ENCODE measurements at regions not wholly inside any gene's neighbourhood (a gene's known extent, or its start where the extent isn't known, plus 50 kb on each side); places are given as distances from the start of the nearest gene placed in this dataset.

- FAIRE-seq, result no peak
Observed at GRCh38 chr13:74644229-74644628, 510.0 kb upstream of the KLF12 start.

GRCh38 chr13:74641586-74641985 is 507.4 kb upstream of the KLF12 start:
- FAIRE-seq, result no peak

GRCh38 chr13:74633734-74634133 is 499.5 kb upstream of the KLF12 start:
- FAIRE-seq, result no peak

- FAIRE-seq, result no peak
Observed at GRCh38 chr13:74629985-74630384, 495.8 kb upstream of the KLF12 start.

- no peak for FAIRE-seq
Observed at GRCh38 chr13:74625541-74625940, 491.3 kb upstream of the KLF12 start.

GRCh38 chr13:74623761-74624160 is 489.6 kb upstream of the KLF12 start:
- FAIRE-seq, result no peak

GRCh38 chr13:74622284-74622683 is 488.1 kb upstream of the KLF12 start:
- FAIRE-seq, result no peak

- FAIRE-seq, result no peak
Observed at GRCh38 chr13:74620711-74621110, 486.5 kb upstream of the KLF12 start.

GRCh38 chr13:74620308-74620707 is 486.1 kb upstream of the KLF12 start:
- FAIRE-seq, result no peak

- no peak for FAIRE-seq
Observed at GRCh38 chr13:74597526-74597925, 463.3 kb upstream of the KLF12 start.

- FAIRE-seq, result no peak
Observed at GRCh38 chr13:74596691-74597090, 462.5 kb upstream of the KLF12 start.

GRCh38 chr13:74593688-74594087 is 459.5 kb upstream of the KLF12 start:
- no peak for FAIRE-seq

- FAIRE-seq, result no peak
Observed at GRCh38 chr13:74586847-74587246, 452.6 kb upstream of the KLF12 start.

GRCh38 chr13:74576420-74576819 is 442.2 kb upstream of the KLF12 start:
- FAIRE-seq, result no peak

- no peak for FAIRE-seq
Observed at GRCh38 chr13:74575729-74576125, 441.5 kb upstream of the KLF12 start.

- FAIRE-seq, result no peak
Observed at GRCh38 chr13:74574964-74575728, 440.9 kb upstream of the KLF12 start.

GRCh38 chr13:74573654-74574053 is 439.4 kb upstream of the KLF12 start:
- FAIRE-seq, result no peak

- FAIRE-seq, result no peak
Observed at GRCh38 chr13:74571811-74572210, 437.6 kb upstream of the KLF12 start.

GRCh38 chr13:74570834-74571233 is 436.6 kb upstream of the KLF12 start:
- no peak for FAIRE-seq

- no peak for FAIRE-seq
Observed at GRCh38 chr13:74570046-74570445, 435.8 kb upstream of the KLF12 start.

- FAIRE-seq, result no peak
Observed at GRCh38 chr13:74569251-74569650, 435.0 kb upstream of the KLF12 start.

GRCh38 chr13:74567485-74567884 is 433.3 kb upstream of the KLF12 start:
- FAIRE-seq, result no peak

GRCh38 chr13:74562381-74562780 is 428.2 kb upstream of the KLF12 start:
- FAIRE-seq, result no peak

GRCh38 chr13:74561155-74561554 is 427.0 kb upstream of the KLF12 start:
- FAIRE-seq, result no peak

GRCh38 chr13:74560325-74560724 is 426.1 kb upstream of the KLF12 start:
- no peak for FAIRE-seq

Data from colon (tissue), 2 donors.